Activated CD8-positive, alpha-beta T cell treated with anti-CD3 and anti-CD28 coated beads for 36 hours (primary cell): ENCODE measurements at regions not wholly inside any gene's neighbourhood (a gene's known extent, or its start where the extent isn't known, plus 50 kb on each side); places are given as distances from the start of the nearest gene placed in this dataset.

ENCODE experiments used
- ATAC-seq: fragments of 200-7000 bp; cut with Tn5 transposase; one replicate; pipeline ENCODE4 v1.10.0; 2021; ENCODE audit warnings: mild to moderate bottlenecking, moderate library complexity
- CTCF ChIA-PET: fragments of 350-600 bp; sonication (Branson Sonifier 250); formaldehyde crosslinking; loops from one replicate; lab custom pipeline; 2021; ENCODE audit warnings: antibody characterized with exemption; lab: Charles Lee
- POLR2A ChIA-PET: fragments of 350-600 bp; sonication (Branson Sonifier 250); formaldehyde crosslinking; loops from one replicate; lab custom pipeline; 2021; ENCODE audit warnings: antibody characterized with exemption; lab: Charles Lee
- DNase-seq: peaks from one replicate; pipeline ENCODE4 v3.0.0-alpha.2; 2020
- H3K27ac Mint-ChIP-seq: one replicate; pipeline ENCODE4 v1.8.0; 2021; ENCODE audit warnings: mild to moderate bottlenecking, mixed read lengths
- H3K27me3 Mint-ChIP-seq: one replicate; pipeline ENCODE4 v1.8.0; 2021; ENCODE audit warnings: mixed read lengths
- H3K36me3 Mint-ChIP-seq: one replicate; pipeline ENCODE4 v1.8.0; 2021; ENCODE audit warnings: low read depth, mixed read lengths
- H3K4me1 Mint-ChIP-seq: one replicate; pipeline ENCODE4 v1.8.0; 2021; ENCODE audit warnings: low read depth, mixed read lengths
- H3K4me3 Mint-ChIP-seq: one replicate; pipeline ENCODE4 v1.8.0; 2021; ENCODE audit warnings: mild to moderate bottlenecking, moderate library complexity, mixed read lengths
- H3K9me3 Mint-ChIP-seq: one replicate; pipeline ENCODE4 v1.8.0; 2021; ENCODE audit warnings: mixed read lengths
- CTCF ChIP-seq: fragments of 200-600 bp; IDR thresholded peaks from one replicate; pipeline ENCODE4 v1.8.0; 2022; ENCODE audit warnings: antibody characterized with exemption, mild to moderate bottlenecking
- intact Hi-C: fragments of 100-400 bp; cut with micrococcal nuclease; formaldehyde crosslinking; loops from one replicate; pipeline ENCODE4 v1.10.0; 2022

- no peaks in the 10 kb centered on the region for H3K9me3 Mint-ChIP-seq
- peaks cover 4% of the 10 kb centered on the region for H3K4me1 Mint-ChIP-seq
- H3K27me3 Mint-ChIP-seq: peaks cover 6% of the 10 kb centered on the region
- no peak overlapping the region for H3K27ac Mint-ChIP-seq
- DNase-seq (no peak), ATAC-seq (no peak)
- intact Hi-C loops: no loop called here
- no peak for TF ChIP-seq CTCF
- H3K36me3 Mint-ChIP-seq: no peaks in the 10 kb centered on the region
- CTCF ChIA-PET: no interaction called here
- POLR2A ChIA-PET: no interaction called here
- H3K4me3 Mint-ChIP-seq: no peak overlapping the region
These were observed 227.4 kb upstream of the SP4 start for GRCh38 chr7:21200503-21200902.

- no peak overlapping the region for H3K27ac Mint-ChIP-seq
- ChIA-PET POLR2A (no interaction called here), CTCF (no interaction called here)
- TF ChIP-seq CTCF: no peak
- no peaks in the 10 kb centered on the region for H3K9me3 Mint-ChIP-seq
- intact Hi-C loops: no loop called here
- DNase-seq: no peak
- H3K4me1 Mint-ChIP-seq: no peaks in the 10 kb centered on the region
- H3K27me3 Mint-ChIP-seq: peaks cover 6% of the 10 kb centered on the region
- H3K36me3 Mint-ChIP-seq: no peaks in the 10 kb centered on the region
- no peak overlapping the region for H3K4me3 Mint-ChIP-seq
- ATAC-seq: no peak
These were observed 213.2 kb upstream of the SP4 start for GRCh38 chr7:21214657-21215056.

GRCh38 chr7:21215307-21215706 lies 212.6 kb upstream of the SP4 start:
- H3K4me3 Mint-ChIP-seq: no peak overlapping the region
- intact Hi-C loops: no loop called here
- H3K9me3 Mint-ChIP-seq: no peaks in the 10 kb centered on the region
- H3K27me3 Mint-ChIP-seq: peaks cover 6% of the 10 kb centered on the region
- no peak overlapping the region for H3K27ac Mint-ChIP-seq
- POLR2A ChIA-PET: no interaction called here
- DNase-seq: no peak
- ATAC-seq: no peak
- TF ChIP-seq CTCF: no peak
- no peaks in the 10 kb centered on the region for H3K4me1 Mint-ChIP-seq
- H3K36me3 Mint-ChIP-seq: no peaks in the 10 kb centered on the region
- CTCF ChIA-PET: no interaction called here

- no peak overlapping the region for H3K4me3 Mint-ChIP-seq
- H3K36me3 Mint-ChIP-seq: no peaks in the 10 kb centered on the region
- no peaks in the 10 kb centered on the region for H3K9me3 Mint-ChIP-seq
- intact Hi-C loops: no loop called here
- H3K27ac Mint-ChIP-seq: no peak overlapping the region
- ATAC-seq: no peak
- POLR2A ChIA-PET: no interaction called here
- CTCF ChIA-PET: interaction anchor here (0.6 kb wide), 1 partner anchor 50 kb away, joined by 3 read pairs; no protein-coding TSS in a partner anchor
- no peaks in the 10 kb centered on the region for H3K27me3 Mint-ChIP-seq
- no peak for TF ChIP-seq CTCF
- no peak for DNase-seq
- H3K4me1 Mint-ChIP-seq: no peaks in the 10 kb centered on the region
These were observed 210.5 kb upstream of the SP4 start for GRCh38 chr7:21217365-21217764.

GRCh38 chr7:21218155-21218554 lies 209.7 kb upstream of the SP4 start:
- POLR2A ChIA-PET: no interaction called here
- intact Hi-C loops: no loop called here

More at GRCh38 chr7:21218155-21218554, 209.7 kb upstream of the SP4 start:
- H3K27ac Mint-ChIP-seq: no peak overlapping the region
- no peaks in the 10 kb centered on the region for H3K4me1 Mint-ChIP-seq
- no peaks in the 10 kb centered on the region for H3K9me3 Mint-ChIP-seq
- ATAC-seq (no peak), DNase-seq (no peak)
- CTCF ChIA-PET: no interaction called here
- no peaks in the 10 kb centered on the region for H3K27me3 Mint-ChIP-seq
- no peak overlapping the region for H3K4me3 Mint-ChIP-seq
- H3K36me3 Mint-ChIP-seq: no peaks in the 10 kb centered on the region
- no peak for TF ChIP-seq CTCF
